IMR-90 (cell line): ENCODE measurements at regions not wholly inside any gene's neighbourhood (a gene's known extent, or its start where the extent isn't known, plus 50 kb on each side); places are given as distances from the start of the nearest gene placed in this dataset.

Source experiments
- ATAC-seq: fragments of 200-7000 bp; cut with Tn5 transposase; 2 replicates; pipeline ENCODE4 v1.9.1; 2020; ENCODE audit warnings: low read depth, mild to moderate bottlenecking, moderate library complexity
- BruUV-seq: library from RNA; stranded (reverse); fragments of 400-500 nt; replicated peaks from 2 replicates; lab custom pipeline; 2021; lab: Mats Ljungman, UMichigan
- CTCF ChIA-PET: fragments of 300-600 bp; formaldehyde crosslinking; extraction: SDS; loops from one replicate; lab custom pipeline; 2021; ENCODE audit warnings: antibody characterized with exemption; lab: Yijun Ruan, JAX
- POLR2A ChIA-PET: fragments of 300-600 bp; sonication (Branson Sonifier 250); formaldehyde crosslinking; loops from one replicate; lab custom pipeline; 2022; ENCODE audit warnings: antibody characterized with exemption; ENCODE audit not compliant: unreplicated experiment; lab: Charles Lee
- DNase-seq: peaks from one replicate; pipeline ENCODE4 v3.0.0; 2013
- H2AFZ ChIP-seq: replicated peaks from 2 replicates; pipeline ENCODE3; 2013; ENCODE audit warnings: low read length, mild to moderate bottlenecking; ENCODE audit not compliant: poor library complexity
- H2AK5ac ChIP-seq: 2 replicates; pipeline ENCODE4 v1.6.1; 2013; ENCODE audit warnings: low read depth, low read length, inconsistent platforms
- H2AK9ac ChIP-seq: replicated peaks from 2 replicates; pipeline ENCODE3; 2013; ENCODE audit warnings: mild to moderate bottlenecking, low read depth, low read length, moderate library complexity; ENCODE audit not compliant: poor library complexity
- H2BK120ac ChIP-seq: 2 replicates; pipeline ENCODE4 v1.6.1; 2013; ENCODE audit warnings: low read depth, low read length, inconsistent platforms
- H2BK15ac ChIP-seq: 3 replicates; pipeline ENCODE4 v1.6.1; 2013; ENCODE audit warnings: low read depth, low read length, inconsistent platforms
- H2BK20ac ChIP-seq: 2 replicates; pipeline ENCODE4 v1.6.1; 2013; ENCODE audit warnings: low read depth, mild to moderate bottlenecking, inconsistent platforms, low read length, moderate library complexity
- H2BK5ac ChIP-seq: 2 replicates; pipeline ENCODE4 v1.6.1; 2013; ENCODE audit warnings: mild to moderate bottlenecking, low read depth, low read length, inconsistent platforms; ENCODE audit not compliant: poor library complexity, severe bottlenecking
- H3K14ac ChIP-seq: replicated peaks from 2 replicates; pipeline ENCODE4 v1.6.1; 2013; ENCODE audit warnings: low read depth, low read length, inconsistent platforms
- H3K18ac ChIP-seq: 2 replicates; pipeline ENCODE4 v1.6.1; 2013; ENCODE audit warnings: low read depth, low read length, control low read depth
- H3K23ac ChIP-seq: 2 replicates; pipeline ENCODE4 v1.6.1; 2013; ENCODE audit warnings: low read depth, low read length, inconsistent platforms
- H3K27ac ChIP-seq: 2 replicates; pipeline ENCODE4 v1.5.1; 2013; ENCODE audit warnings: mild to moderate bottlenecking, control low read depth, low read length; ENCODE audit not compliant: insufficient read depth
- H3K27me3 ChIP-seq: 2 replicates; pipeline ENCODE4 v1.6.1; 2013; ENCODE audit warnings: low read length; ENCODE audit not compliant: control insufficient read depth, insufficient read depth
- H3K36me3 ChIP-seq: 2 replicates; pipeline ENCODE4 v1.6.1; 2013; ENCODE audit warnings: low read length, mixed read lengths; ENCODE audit not compliant: control insufficient read depth, insufficient read depth
- H3K4ac ChIP-seq: 2 replicates; pipeline ENCODE4 v1.6.1; 2013; ENCODE audit warnings: low read depth, low read length, inconsistent platforms
- H3K4me1 ChIP-seq: 2 replicates; pipeline ENCODE4 v1.6.1; 2013; ENCODE audit warnings: low read length, mixed read lengths; ENCODE audit not compliant: control insufficient read depth, insufficient read depth
- H3K4me2 ChIP-seq: 2 replicates; pipeline ENCODE4 v1.6.1; 2013; ENCODE audit warnings: low read depth, mild to moderate bottlenecking, control low read depth, low read length, moderate library complexity
- H3K4me3 ChIP-seq: 2 replicates; pipeline ENCODE4 v1.5.1; 2013; ENCODE audit warnings: low read depth, mild to moderate bottlenecking, control low read depth, low read length, moderate library complexity; ENCODE audit not compliant: insufficient read depth
- H3K56ac ChIP-seq: 2 replicates; pipeline ENCODE4 v1.6.1; 2013; ENCODE audit warnings: low read length, inconsistent platforms; ENCODE audit not compliant: insufficient read depth; ENCODE audit errors: extremely low read depth
- H3K79me1 ChIP-seq, 2 experiments: 2 replicates each; pipeline ENCODE4 v1.6.1; 2013; ENCODE audit warnings: low read length in 2 of 2, inconsistent platforms in 1 of 2, low read depth in 1 of 2
- H3K9ac ChIP-seq: 2 replicates; pipeline ENCODE4 v1.6.1; 2013; ENCODE audit warnings: low read depth, low read length, control low read depth
- H3K9me1 ChIP-seq: 2 replicates; pipeline ENCODE4 v1.6.1; 2013; ENCODE audit warnings: low read length, inconsistent platforms; ENCODE audit not compliant: insufficient read depth
- H3K9me3 ChIP-seq: 2 replicates; pipeline ENCODE4 v1.6.1; 2013; ENCODE audit warnings: low read length; ENCODE audit not compliant: control insufficient read depth, insufficient read depth
- H4K20me1 ChIP-seq: 2 replicates; pipeline ENCODE4 v1.6.1; 2013; ENCODE audit warnings: low read length, inconsistent platforms; ENCODE audit not compliant: insufficient read depth
- H4K5ac ChIP-seq: 2 replicates; pipeline ENCODE4 v1.6.1; 2013; ENCODE audit warnings: mild to moderate bottlenecking, low read depth, low read length, control low read depth
- H4K8ac ChIP-seq, 2 experiments: 2 replicates each; pipeline ENCODE4 v1.6.1; 2013; ENCODE audit warnings: low read depth in 2 of 2, low read length in 2 of 2, control low read depth in 1 of 2, inconsistent platforms in 1 of 2
- H4K91ac ChIP-seq: 2 replicates; pipeline ENCODE4 v1.6.1; 2013; ENCODE audit warnings: low read depth, low read length, inconsistent platforms; ENCODE audit not compliant: insufficient read depth
- SMC3 ChIP-seq: fragments of 150-350 bp; IDR thresholded peaks from 2 replicates; pipeline ENCODE4 v1.6.1; 2016; ENCODE audit warnings: low read depth, mild to moderate bottlenecking, antibody characterized with exemption, low read length, moderate library complexity
- WGBS, 2 experiments: methylation state at CpG; one replicate each; pipeline versions ENCODE4 v1.1.5 to v1.1.7; 2013; ENCODE audit warnings: missing lambda C conversion rate in 2 of 2; ENCODE audit not compliant: insufficient read length in 1 of 2; ENCODE audit errors: extremely low coverage in 2 of 2; 5-methylcytosine and 5-hydroxymethylcytosine counted together
- dilution Hi-C: fragments of 300-500 bp; cut with HindIII; formaldehyde crosslinking; loops from one replicate; pipeline ENCODE4 v1.14.3; 2018; ENCODE audit warnings: low sequenced_read_pairs; ENCODE audit not compliant: unreplicated experiment
- in situ Hi-C: fragments of 300-500 bp; cut with MboI; formaldehyde crosslinking; loops from 3 replicates; pipeline ENCODE4 v1.14.3; 2019; ENCODE audit warnings: low sequenced_read_pairs, inconsistent platforms, mixed read lengths
- intact Hi-C: fragments of 100-400 bp; cut with micrococcal nuclease; formaldehyde crosslinking; loops from 2 replicates; pipeline ENCODE4 v1.10.0; 2022

- no peak overlapping the region for H2AFZ ChIP-seq
- H3K27ac ChIP-seq, result no peak overlapping the region
- intact Hi-C loops, result no loop called here
- H4K91ac ChIP-seq, result no peak overlapping the region
- peaks cover 1% of the 10 kb centered on the region for H3K27me3 ChIP-seq
- no TSS peak for BruUV-seq
- H3K36me3 ChIP-seq, result no peaks in the 10 kb centered on the region
- H2AK5ac ChIP-seq, result no peak overlapping the region
- no peak overlapping the region for H2BK15ac ChIP-seq
- no peak overlapping the region for H2BK20ac ChIP-seq
- DNase-seq (no peak), ATAC-seq (no peak)
- H3K23ac ChIP-seq, result no peak overlapping the region
- H4K5ac ChIP-seq, result no peak overlapping the region
- POLR2A ChIA-PET, result no interaction called here
- no peak overlapping the region for H2BK5ac ChIP-seq
- H3K56ac ChIP-seq, result no peak overlapping the region
- in situ Hi-C loops, result no loop called here
- H3K4me1 ChIP-seq, result peaks cover 9% of the 10 kb centered on the region; the same call in 1 of the 2 replicates
- no peaks in the 10 kb centered on the region for H3K9me3 ChIP-seq
- H4K20me1 ChIP-seq, result no peaks in the 10 kb centered on the region
- no peak overlapping the region for H4K8ac ChIP-seq
- dilution Hi-C loops, result no loop called here
- CTCF ChIA-PET, result no interaction called here
- H3K9ac ChIP-seq, result no peak overlapping the region
- H3K4me3 ChIP-seq, result no peak overlapping the region
- no peak overlapping the region for H3K18ac ChIP-seq
- H3K4me2 ChIP-seq, result no peak overlapping the region
- no peak overlapping the region for H3K4ac ChIP-seq
- no peaks in the 10 kb centered on the region for H3K9me1 ChIP-seq
- no peak overlapping the region for H3K14ac ChIP-seq
- no CpG with 5 or more reads among the region's 4 CpGs for WGBS, 2 experiments
- H2AK9ac ChIP-seq, result no peak overlapping the region
- no peaks in the 10 kb centered on the region for H3K79me1 ChIP-seq
- TF ChIP-seq SMC3, result no peak
- no peak overlapping the region for H2BK120ac ChIP-seq
Observed at GRCh38 chr1:14500041-14500440, 98.4 kb upstream of the KAZN start.
